Stomach smooth muscle (tissue), 2 donors: ENCODE measurements at regions not wholly inside any gene's neighbourhood (a gene's known extent, or its start where the extent isn't known, plus 50 kb on each side); places are given as distances from the start of the nearest gene placed in this dataset.
"Not testable (repeated sequence)": the region's sequence is repeated elsewhere in the genome, so short reads cannot be mapped to it uniquely, and the experiment has no call there.

Source experiments
- H3K27ac ChIP-seq: one replicate; pipeline ENCODE4 v1.7.0; 2013; ENCODE audit warnings: mild to moderate bottlenecking, low read length, inconsistent platforms
- H3K27me3 ChIP-seq, 2 donors: one replicate each; pipeline ENCODE4 v1.7.0; 2013; ENCODE audit warnings: low read length in 2 of 2; ENCODE audit not compliant: insufficient read depth in 2 of 2, control insufficient read depth in 1 of 2
- H3K36me3 ChIP-seq, 2 donors: one replicate each; pipeline ENCODE4 v1.7.0; 2013; ENCODE audit warnings: low read length in 2 of 2; ENCODE audit not compliant: control insufficient read depth in 2 of 2, insufficient read depth in 2 of 2
- H3K4me1 ChIP-seq: one replicate; pipeline ENCODE4 v1.7.0; 2013; ENCODE audit warnings: low read length; ENCODE audit not compliant: control insufficient read depth, insufficient read depth
- H3K4me3 ChIP-seq, 2 donors: one replicate each; pipeline ENCODE4 v1.7.0; 2013; ENCODE audit warnings: low read length in 2 of 2
- H3K9ac ChIP-seq, 2 donors: one replicate each; pipeline ENCODE4 v1.7.0; 2013; ENCODE audit warnings: low read length in 2 of 2, mild to moderate bottlenecking in 1 of 2
- H3K9me3 ChIP-seq, 2 donors: one replicate each; pipeline ENCODE4 v1.7.0; 2013; ENCODE audit warnings: low read length in 2 of 2; ENCODE audit not compliant: control insufficient read depth in 2 of 2
- donor health status: healthy.
- donor health status: Pancreatic carcinoma.

DNA sequence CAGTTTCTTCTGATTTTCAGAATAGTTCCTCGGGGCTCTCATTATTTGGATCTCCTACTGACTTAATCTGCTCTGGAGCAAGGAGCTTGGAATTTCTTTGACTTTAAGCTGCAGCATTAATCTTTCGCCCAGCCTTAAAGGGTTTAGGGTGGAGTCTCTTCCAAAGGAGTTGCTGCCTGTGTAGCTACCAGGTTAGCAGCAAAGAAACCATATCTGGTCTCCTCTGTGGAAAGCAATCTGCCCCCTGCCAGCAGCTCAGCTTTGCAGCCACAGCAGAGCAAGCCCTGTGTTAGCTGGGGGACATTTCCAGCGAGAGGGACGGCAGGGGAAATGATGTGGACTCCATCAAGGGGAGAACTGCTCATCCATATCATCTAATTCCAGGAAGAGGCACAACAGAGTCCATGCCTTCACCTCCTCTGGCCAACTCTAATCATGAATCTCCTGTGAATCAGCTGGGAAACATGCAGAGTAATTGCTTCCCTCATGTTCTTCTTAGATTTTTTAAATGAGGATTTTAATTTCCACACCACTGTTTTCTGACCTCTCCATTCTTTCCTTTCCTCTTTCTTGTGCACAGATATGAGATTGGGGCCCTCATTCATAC, 827.6 kb upstream of the CA10 start:
- Histone ChIP-seq H3K27ac (no peak overlapping the region), H3K27me3 (no peaks in the 10 kb centered on the region), H3K9me3 (no peaks in the 10 kb centered on the region), H3K4me1 (no peaks in the 10 kb centered on the region), H3K9ac (no peak overlapping the region), H3K36me3 (no peaks in the 10 kb centered on the region), H3K4me3 (no peak overlapping the region)

DNA sequence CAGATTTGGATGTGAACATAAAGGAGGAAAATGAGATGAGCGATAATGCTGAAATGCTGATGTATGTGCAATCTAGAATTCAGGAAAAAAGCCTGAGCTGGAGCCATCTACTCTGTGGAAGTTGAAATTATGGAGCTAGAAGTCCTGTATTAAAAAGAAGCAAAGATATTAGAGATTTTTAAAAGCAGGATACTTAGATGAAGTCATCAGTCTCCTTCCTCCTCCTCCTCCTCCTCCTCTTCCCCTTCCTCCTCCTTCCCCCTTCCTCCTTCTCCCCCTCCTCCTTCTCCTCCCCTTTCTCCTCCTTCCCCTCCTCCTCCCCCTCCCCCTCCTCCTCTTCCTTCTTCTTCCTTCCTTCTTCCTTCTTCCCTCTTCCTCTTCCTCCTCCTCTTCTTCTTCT, 823.8 kb upstream of the CA10 start:
- Histone ChIP-seq H3K27me3 (no peaks in the 10 kb centered on the region), H3K27ac (no peak overlapping the region), H3K36me3 (no peaks in the 10 kb centered on the region), H3K9me3 (no peaks in the 10 kb centered on the region), H3K4me1 (no peaks in the 10 kb centered on the region), H3K9ac (no peak overlapping the region), H3K4me3 (no peak overlapping the region)

DNA sequence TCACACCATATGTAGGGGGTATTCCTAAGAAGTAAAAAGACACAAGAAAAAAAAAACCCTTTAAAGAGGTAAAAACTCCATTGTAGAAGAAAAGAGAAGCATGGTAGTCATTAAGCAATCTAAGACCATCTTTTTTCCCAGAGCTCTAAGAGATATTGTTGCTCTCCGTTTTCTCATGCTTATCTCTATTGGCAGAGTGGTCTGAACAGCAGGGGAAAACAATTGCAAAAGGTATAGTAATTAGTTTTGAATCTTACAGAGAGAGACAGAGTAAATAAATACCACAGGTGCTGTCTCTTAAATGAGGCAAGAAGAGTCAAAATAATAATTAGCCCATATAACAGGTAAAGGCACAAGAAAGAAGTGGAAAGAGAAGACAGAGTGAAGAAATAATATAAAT, 821.4 kb upstream of the CA10 start:
- no peak overlapping the region for H3K9ac ChIP-seq
- no peaks in the 10 kb centered on the region for H3K9me3 ChIP-seq
- no peaks in the 10 kb centered on the region for H3K36me3 ChIP-seq
- H3K4me3 ChIP-seq: no peak overlapping the region
- no peaks in the 10 kb centered on the region for H3K4me1 ChIP-seq
- H3K27me3 ChIP-seq: no peaks in the 10 kb centered on the region
- H3K27ac ChIP-seq: no peak overlapping the region

DNA sequence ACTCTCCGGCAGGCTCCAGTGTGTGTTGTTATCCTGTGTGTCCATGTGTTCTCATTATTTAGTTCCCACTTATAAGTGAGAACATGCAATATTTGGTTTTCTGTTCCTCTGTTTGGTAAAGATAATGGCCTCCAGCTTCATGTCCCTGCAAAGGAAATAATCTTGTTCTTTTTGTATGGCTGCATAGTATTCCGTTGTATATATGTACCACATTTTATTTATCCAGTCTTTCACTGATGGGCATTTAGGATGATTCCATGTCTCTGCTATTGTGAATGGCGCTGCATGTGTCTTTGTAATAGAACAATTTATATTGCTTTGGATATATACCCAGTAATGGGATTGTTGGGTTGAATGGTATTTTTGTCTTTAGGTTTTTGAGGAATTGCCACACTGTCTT, 807.3 kb upstream of the CA10 start:
- Histone ChIP-seq H3K9me3 (no peaks in the 10 kb centered on the region), H3K4me1 (no peaks in the 10 kb centered on the region), H3K4me3 (no peak overlapping the region), H3K27ac (no peak overlapping the region), H3K9ac (no peak overlapping the region), H3K27me3 (no peaks in the 10 kb centered on the region), H3K36me3 (no peaks in the 10 kb centered on the region)

DNA sequence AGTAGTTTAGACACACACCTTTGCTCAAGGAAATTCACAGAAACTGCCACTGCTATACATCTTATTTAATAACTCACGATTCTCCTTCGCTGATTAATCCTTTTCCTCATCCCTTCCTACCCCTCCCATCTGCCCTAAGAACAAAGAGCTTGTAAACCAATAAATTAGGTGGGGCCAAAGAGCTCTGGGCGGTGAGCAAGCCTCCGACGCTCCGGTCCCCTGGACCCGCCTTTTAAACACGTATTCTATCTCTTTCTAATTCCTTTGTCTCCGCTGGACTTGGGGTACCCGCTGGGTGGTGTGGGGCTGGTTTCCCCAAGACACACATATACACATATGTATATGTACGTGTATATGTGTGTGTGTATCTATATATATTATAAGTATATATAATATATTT, 803.2 kb upstream of the CA10 start:
- not testable (repeated sequence) for H3K4me1 ChIP-seq, H3K27ac ChIP-seq, H3K4me3 ChIP-seq, H3K9ac ChIP-seq, H3K36me3 ChIP-seq, H3K9me3 ChIP-seq, H3K27me3 ChIP-seq

DNA sequence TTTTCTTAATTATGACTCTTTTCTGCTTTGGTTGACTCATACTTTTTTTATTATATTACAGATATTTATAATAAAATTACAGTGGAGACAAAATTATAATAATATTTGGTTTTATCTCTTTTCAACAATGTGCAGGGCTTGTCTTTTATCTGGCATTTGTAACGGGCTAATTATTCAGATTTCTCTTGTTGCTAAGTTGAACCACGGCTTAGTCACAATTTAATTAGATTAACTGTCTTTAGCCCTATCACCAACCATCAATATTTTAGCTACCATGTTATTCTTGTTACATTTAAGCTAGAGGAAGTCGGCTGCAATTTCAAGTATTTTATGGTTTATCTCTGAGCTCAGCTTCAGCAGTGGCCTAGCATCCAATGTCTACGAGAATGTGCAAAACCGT, 798.9 kb upstream of the CA10 start:
- Histone ChIP-seq H3K27me3 (no peaks in the 10 kb centered on the region), H3K4me3 (no peak overlapping the region), H3K9ac (no peak overlapping the region), H3K27ac (no peak overlapping the region), H3K4me1 (no peaks in the 10 kb centered on the region), H3K36me3 (no peaks in the 10 kb centered on the region), H3K9me3 (no peaks in the 10 kb centered on the region)

DNA sequence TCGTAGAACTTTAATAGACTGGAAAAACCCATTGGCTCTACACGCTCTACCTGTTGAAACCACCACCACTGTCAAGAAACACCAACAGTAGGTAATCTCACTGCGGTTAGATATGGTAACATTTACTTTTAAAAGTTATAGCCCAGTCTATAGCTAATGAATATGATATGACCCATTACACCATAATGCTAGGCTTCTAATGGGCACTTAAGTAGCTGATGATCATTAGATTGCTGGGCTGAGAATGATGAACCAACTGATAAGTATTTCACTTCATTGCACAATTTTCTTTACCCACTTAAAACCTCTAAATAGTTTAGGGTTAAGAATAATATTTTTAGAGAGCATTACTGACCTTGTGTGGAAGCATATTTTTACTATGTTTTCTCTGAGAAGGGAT, 788.9 kb upstream of the CA10 start:
- no peak overlapping the region for H3K4me3 ChIP-seq
- H3K36me3 ChIP-seq: no peaks in the 10 kb centered on the region
- no peaks in the 10 kb centered on the region for H3K27me3 ChIP-seq
- H3K27ac ChIP-seq: no peak overlapping the region
- H3K4me1 ChIP-seq: no peaks in the 10 kb centered on the region
- H3K9me3 ChIP-seq: no peaks in the 10 kb centered on the region
- H3K9ac ChIP-seq: no peak overlapping the region

DNA sequence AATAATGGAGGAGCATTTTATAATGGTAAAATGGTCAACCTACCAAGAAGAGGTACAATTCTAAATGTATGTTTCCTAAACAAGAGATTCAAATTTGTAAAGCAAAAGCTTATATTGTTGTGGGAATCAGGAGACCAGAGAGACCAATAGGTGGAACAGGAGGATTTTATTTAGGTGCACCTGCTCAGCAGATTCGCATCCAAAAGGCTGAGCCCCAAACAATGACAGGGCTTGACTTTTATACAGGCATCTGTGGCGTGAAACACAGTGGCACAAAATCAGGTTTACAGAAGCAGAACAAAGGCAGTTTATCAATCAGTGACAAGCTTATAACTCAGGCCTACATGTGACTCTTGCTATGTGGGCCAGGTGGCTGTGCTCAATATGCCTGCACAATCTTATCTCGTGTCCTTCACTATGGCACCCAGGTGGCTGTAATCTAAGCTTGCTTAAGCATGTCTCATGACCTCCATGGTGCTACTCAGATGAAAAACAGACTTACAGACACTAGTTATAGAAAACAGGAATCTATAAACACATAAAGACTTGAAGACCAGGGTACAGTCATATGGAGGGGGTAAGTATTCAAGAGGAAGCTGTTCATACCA, 780.2 kb upstream of the CA10 start:
- no peaks in the 10 kb centered on the region for H3K36me3 ChIP-seq
- H3K4me1 ChIP-seq: no peaks in the 10 kb centered on the region
- H3K9ac ChIP-seq: no peak overlapping the region
- no peak overlapping the region for H3K4me3 ChIP-seq
- H3K27ac ChIP-seq: no peak overlapping the region
- peaks cover 0 to 2% of the 10 kb centered on the region in 2 donors for H3K9me3 ChIP-seq
- no peaks in the 10 kb centered on the region for H3K27me3 ChIP-seq

DNA sequence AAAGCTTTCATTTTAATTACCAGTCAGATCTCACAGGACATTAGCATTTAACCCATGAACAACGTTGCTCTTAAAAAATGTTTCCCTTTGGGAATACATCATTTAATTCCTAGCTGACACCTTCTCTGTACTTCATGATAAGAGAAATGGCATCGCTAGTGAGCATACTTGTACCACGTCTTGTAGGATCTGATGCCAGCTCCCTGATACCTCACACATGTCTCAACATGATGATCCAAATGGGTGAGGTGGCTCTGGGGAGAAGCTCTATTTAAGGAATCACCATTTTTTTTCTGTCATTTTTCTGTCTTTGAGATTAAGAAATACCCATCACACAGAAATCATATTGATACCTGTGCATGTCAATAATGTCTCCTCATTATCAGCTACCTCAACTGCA, 772.1 kb upstream of the CA10 start:
- no peak overlapping the region for H3K4me3 ChIP-seq
- H3K27ac ChIP-seq: no peak overlapping the region
- H3K27me3 ChIP-seq: no peaks in the 10 kb centered on the region
- no peak overlapping the region for H3K9ac ChIP-seq
- no peaks in the 10 kb centered on the region for H3K36me3 ChIP-seq
- H3K4me1 ChIP-seq: no peaks in the 10 kb centered on the region
- no peaks in the 10 kb centered on the region for H3K9me3 ChIP-seq

DNA sequence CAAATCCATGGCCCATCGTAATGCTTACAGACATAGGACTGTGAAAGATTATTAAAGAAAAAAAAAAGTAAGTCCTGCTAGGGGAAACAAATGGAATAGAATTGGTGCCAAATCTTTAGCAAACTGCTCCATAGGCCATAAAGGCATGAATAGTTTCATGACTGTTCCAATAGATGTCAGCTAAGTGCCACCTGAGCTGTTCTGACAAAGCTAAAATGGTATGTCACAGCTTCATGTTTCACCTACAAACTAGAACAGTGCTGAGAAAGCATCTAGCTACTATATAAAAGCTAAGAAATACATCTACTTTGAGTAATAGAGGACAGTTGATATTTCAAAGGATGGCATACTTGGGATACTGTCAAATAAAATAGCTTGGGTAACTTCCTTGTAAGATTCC, 771.6 kb upstream of the CA10 start:
- Histone ChIP-seq H3K9me3 (no peaks in the 10 kb centered on the region), H3K9ac (no peak overlapping the region), H3K36me3 (no peaks in the 10 kb centered on the region), H3K27ac (no peak overlapping the region), H3K27me3 (no peaks in the 10 kb centered on the region), H3K4me1 (no peaks in the 10 kb centered on the region), H3K4me3 (no peak overlapping the region)

DNA sequence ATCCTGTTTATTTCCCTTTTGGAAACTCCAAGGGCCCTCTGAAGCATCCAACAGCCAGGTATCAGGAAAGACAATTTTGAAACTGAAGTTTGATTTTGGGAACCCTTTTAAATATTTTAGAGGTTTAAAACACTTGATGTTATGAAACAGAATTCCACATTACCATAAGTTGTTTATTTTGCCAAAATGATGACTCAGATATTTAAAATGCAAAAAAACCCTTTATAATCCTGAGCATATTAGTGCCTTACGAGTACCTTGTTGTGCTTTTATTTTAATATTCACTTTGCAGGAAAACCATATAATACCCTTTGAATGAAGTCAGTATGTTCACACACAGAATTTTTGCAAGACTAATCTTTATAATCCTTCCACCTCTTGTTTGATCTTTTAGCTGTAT, 765.1 kb upstream of the CA10 start:
- H3K27ac ChIP-seq: no peak overlapping the region
- H3K36me3 ChIP-seq: no peaks in the 10 kb centered on the region
- no peak overlapping the region for H3K9ac ChIP-seq
- H3K4me3 ChIP-seq: no peak overlapping the region
- H3K27me3 ChIP-seq: no peaks in the 10 kb centered on the region
- no peaks in the 10 kb centered on the region for H3K4me1 ChIP-seq
- no peaks in the 10 kb centered on the region for H3K9me3 ChIP-seq
